ENCODE measurements at regions not wholly inside any gene's neighbourhood (a gene's known extent, or its start where the extent isn't known, plus 50 kb on each side); places are given as distances from the start of the nearest gene placed in this dataset.

GRCh38 chr22:48253136-48253535 lies 1490.7 kb downstream of the TBC1D22A start:
- Mint-ChIP-seq H3K36me3 (ENCODE audit: low read depth) (no peaks in the 10 kb centered on the region), H3K27me3 (ENCODE audit: insufficient read depth) (no peaks in the 10 kb centered on the region; the same call in 1 of the 2 replicates), H3K4me1 (ENCODE audit: low read depth) (no peaks in the 10 kb centered on the region), H3K27ac (no peak overlapping the region), H3K4me3 (no peak overlapping the region), H3K9me3 (peaks cover 58% of the 10 kb centered on the region)
- TF ChIP-seq CTCF (IDR thresholded peaks at IDR 0.05) = no peak
- no peak for DNase-seq

- TF ChIP-seq CTCF (IDR thresholded peaks at IDR 0.05) = no peak
- no peak overlapping the region for H3K4me3 Mint-ChIP-seq
- no peak overlapping the region for H3K27ac Mint-ChIP-seq
- H3K36me3 Mint-ChIP-seq (ENCODE audit: low read depth) = no peaks in the 10 kb centered on the region
- peaks cover 64% of the 10 kb centered on the region for H3K9me3 Mint-ChIP-seq
- no peaks in the 10 kb centered on the region; the same call in 1 of the 2 replicates for H3K27me3 Mint-ChIP-seq (ENCODE audit: insufficient read depth)
- DNase-seq = no peak
- no peaks in the 10 kb centered on the region for H3K4me1 Mint-ChIP-seq (ENCODE audit: low read depth)
These were observed 1489.2 kb downstream of the TBC1D22A start for GRCh38 chr22:48251629-48252028.

- no peak overlapping the region for H3K4me3 Mint-ChIP-seq
- H3K27me3 Mint-ChIP-seq (ENCODE audit: insufficient read depth) = no peaks in the 10 kb centered on the region; the same call in none of the 2 replicates
- TF ChIP-seq CTCF (IDR thresholded peaks at IDR 0.05) = no peak
- DNase-seq = no peak
- no peaks in the 10 kb centered on the region for H3K4me1 Mint-ChIP-seq (ENCODE audit: low read depth)
- peaks cover 66% of the 10 kb centered on the region for H3K9me3 Mint-ChIP-seq
- no peaks in the 10 kb centered on the region for H3K36me3 Mint-ChIP-seq (ENCODE audit: low read depth)
- no peak overlapping the region for H3K27ac Mint-ChIP-seq
These were observed 1488.6 kb downstream of the TBC1D22A start for GRCh38 chr22:48250937-48251530.

- Mint-ChIP-seq H3K4me3 (no peak overlapping the region), H3K27me3 (ENCODE audit: insufficient read depth) (no peaks in the 10 kb centered on the region; the same call in none of the 2 replicates), H3K27ac (no peak overlapping the region), H3K36me3 (ENCODE audit: low read depth) (no peaks in the 10 kb centered on the region), H3K9me3 (peaks cover 63% of the 10 kb centered on the region), H3K4me1 (ENCODE audit: low read depth) (no peaks in the 10 kb centered on the region)
- TF ChIP-seq CTCF (IDR thresholded peaks at IDR 0.05) = no peak
- no peak for DNase-seq
These were observed 1487.9 kb downstream of the TBC1D22A start for GRCh38 chr22:48250286-48250895.

- no peak overlapping the region for H3K4me3 Mint-ChIP-seq
- no peak for DNase-seq
- H3K9me3 Mint-ChIP-seq = peaks cover 63% of the 10 kb centered on the region
- no peak overlapping the region for H3K27ac Mint-ChIP-seq
- no peaks in the 10 kb centered on the region for H3K4me1 Mint-ChIP-seq (ENCODE audit: low read depth)
- TF ChIP-seq CTCF (IDR thresholded peaks at IDR 0.05) = no peak
- no peaks in the 10 kb centered on the region for H3K36me3 Mint-ChIP-seq (ENCODE audit: low read depth)
- no peaks in the 10 kb centered on the region; the same call in none of the 2 replicates for H3K27me3 Mint-ChIP-seq (ENCODE audit: insufficient read depth)
These were observed 1487.3 kb downstream of the TBC1D22A start for GRCh38 chr22:48249713-48250268.
